Spleen (tissue), 7 donors: ENCODE measurements at regions not wholly inside any gene's neighbourhood (a gene's known extent, or its start where the extent isn't known, plus 50 kb on each side); places are given as distances from the start of the nearest gene placed in this dataset.
"Not testable (repeated sequence)": the region's sequence is repeated elsewhere in the genome, so short reads cannot be mapped to it uniquely, and the experiment has no call there.

Experiments
- POLR2A ChIP-seq, 3 donors: fragments of 450-650 bp; IDR thresholded peaks; one replicate each; pipeline ENCODE4 v1.5.1; 2017; ENCODE audit warnings: antibody characterized with exemption in 3 of 3, mild to moderate bottlenecking in 1 of 3
- TF ChIP-seq, protein P1 (sequence below), 11 experiments: fragments of 200-600 bp in 7 of 11; fragments of 450-650 bp in 4 of 11; sonication (generic) in 4 of 11; IDR thresholded peaks in 8 of 11; conservative IDR thresholded peaks in 3 of 11; 1 replicate in 7 of 11; 2 replicates in 4 of 11; pipeline versions ENCODE4 v1.4.0 to v1.8.0; 2016 to 2021; ENCODE audit warnings: antibody characterized with exemption in 11 of 11, inconsistent platforms in 4 of 11, mild to moderate bottlenecking in 1 of 11
- donor health status: DM: no; HTN: no; CAD: no; lungs with moderate emphysema.
- donor health status: DM: no; HTN: no; CAD: no.
- donor health status: DM: no; HTN: no; CAD: no.

DNA sequence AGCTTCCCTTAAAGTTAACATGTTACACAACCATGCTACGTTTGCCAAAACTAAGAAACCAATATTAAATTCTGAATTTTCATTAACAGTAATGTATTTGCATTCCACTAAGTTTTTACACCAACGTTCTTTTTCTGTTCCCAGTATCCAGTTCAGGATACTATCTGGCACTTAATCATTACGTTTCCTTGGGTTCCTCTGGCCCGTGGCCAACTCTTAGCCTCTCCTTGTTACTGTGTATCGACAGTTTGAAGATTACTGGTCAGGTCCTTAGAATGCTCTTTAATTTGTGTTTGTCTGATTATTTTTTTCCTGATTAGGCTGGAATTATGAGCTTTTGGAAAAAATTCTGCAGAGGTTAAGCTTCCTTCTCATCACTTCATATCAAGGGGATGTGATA lies 95.5 kb downstream of the GOLGA8K start:
- TF ChIP-seq, protein P1, sequence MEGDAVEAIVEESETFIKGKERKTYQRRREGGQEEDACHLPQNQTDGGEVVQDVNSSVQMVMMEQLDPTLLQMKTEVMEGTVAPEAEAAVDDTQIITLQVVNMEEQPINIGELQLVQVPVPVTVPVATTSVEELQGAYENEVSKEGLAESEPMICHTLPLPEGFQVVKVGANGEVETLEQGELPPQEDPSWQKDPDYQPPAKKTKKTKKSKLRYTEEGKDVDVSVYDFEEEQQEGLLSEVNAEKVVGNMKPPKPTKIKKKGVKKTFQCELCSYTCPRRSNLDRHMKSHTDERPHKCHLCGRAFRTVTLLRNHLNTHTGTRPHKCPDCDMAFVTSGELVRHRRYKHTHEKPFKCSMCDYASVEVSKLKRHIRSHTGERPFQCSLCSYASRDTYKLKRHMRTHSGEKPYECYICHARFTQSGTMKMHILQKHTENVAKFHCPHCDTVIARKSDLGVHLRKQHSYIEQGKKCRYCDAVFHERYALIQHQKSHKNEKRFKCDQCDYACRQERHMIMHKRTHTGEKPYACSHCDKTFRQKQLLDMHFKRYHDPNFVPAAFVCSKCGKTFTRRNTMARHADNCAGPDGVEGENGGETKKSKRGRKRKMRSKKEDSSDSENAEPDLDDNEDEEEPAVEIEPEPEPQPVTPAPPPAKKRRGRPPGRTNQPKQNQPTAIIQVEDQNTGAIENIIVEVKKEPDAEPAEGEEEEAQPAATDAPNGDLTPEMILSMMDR (IDR thresholded peaks at IDR 0.05 in 8 of 11, conservative IDR thresholded peaks at IDR 0.05 in 3 of 11): not testable (repeated sequence)
- TF ChIP-seq POLR2A (IDR thresholded peaks at IDR 0.05): not testable (repeated sequence)
